Transverse colon (tissue), 4 donors: ENCODE measurements at regions not wholly inside any gene's neighbourhood (a gene's known extent, or its start where the extent isn't known, plus 50 kb on each side); places are given as distances from the start of the nearest gene placed in this dataset.

Experiments used
- DNase-seq: peaks from one replicate; pipeline ENCODE4 v3.0.0-alpha.2; 2019
- H3K27ac ChIP-seq, 4 donors: fragments of 200-600 bp; sonication (generic); 2 replicates each; pipeline ENCODE4 v1.5.1; 2016 to 2018; ENCODE audit warnings: inconsistent platforms in 4 of 4
- H3K27me3 ChIP-seq: fragments of 200-600 bp; sonication (generic); 2 replicates; pipeline ENCODE4 v1.5.1; 2017; ENCODE audit warnings: inconsistent platforms
- H3K36me3 ChIP-seq, 4 donors: fragments of 200-600 bp; sonication (generic); 2 replicates each; pipeline ENCODE4 v1.5.1; 2017 to 2019; ENCODE audit warnings: inconsistent platforms in 4 of 4
- H3K4me1 ChIP-seq, 4 donors: fragments of 200-600 bp; sonication (generic); 2 replicates each; pipeline ENCODE4 v1.5.1; 2017 to 2020; ENCODE audit warnings: inconsistent platforms in 4 of 4
- H3K4me3 ChIP-seq, 4 donors: fragments of 200-600 bp; sonication (generic); 1 replicate in 1 of 4; 2 replicates in 3 of 4; pipeline versions ENCODE4 v1.5.1 to v1.6.1; 2017 to 2019; ENCODE audit warnings: inconsistent platforms in 4 of 4
- H3K9me3 ChIP-seq, 2 donors: fragments of 200-600 bp; sonication (generic); 2 replicates each; pipeline ENCODE4 v1.5.1; 2017 to 2019; ENCODE audit warnings: inconsistent platforms in 2 of 2
- EP300 ChIP-seq: sonication (generic); formaldehyde crosslinking; IDR thresholded peaks from one replicate; pipeline ENCODE4 v1.6.1; 2017; ENCODE audit warnings: antibody characterized with exemption, low read depth
- POLR2A ChIP-seq: fragments of 450-650 bp; IDR thresholded peaks from one replicate; pipeline ENCODE4 v1.6.1; 2016; ENCODE audit warnings: antibody characterized with exemption, mild to moderate bottlenecking, moderate library complexity
- POLR2AphosphoS5 ChIP-seq, 3 donors: sonication (generic); formaldehyde crosslinking; IDR thresholded peaks; one replicate each; pipeline ENCODE4 v1.6.1; 2016; ENCODE audit warnings: antibody characterized with exemption in 3 of 3
- WGBS, 2 donors: methylation state at CpG; one replicate each; pipeline ENCODE4 v1.1.5; 2018; ENCODE audit warnings: low coverage in 1 of 2; 5-methylcytosine and 5-hydroxymethylcytosine counted together
- in situ Hi-C, 4 donors: fragments of 200-750 bp; cut with MboI; loops; one replicate each; pipeline versions ENCODE4 v1.15.0 to v1.15.1; 2017; ENCODE audit warnings: low sequenced_read_pairs in 3 of 4, low pct_ligation_motif_present in 1 of 4, low pct_unique_long_range_greater_than_20kb in 1 of 4
- intact Hi-C: fragments of 100-400 bp; cut with DNase I; formaldehyde crosslinking; loops from one replicate; pipeline ENCODE4 v1.15.1; 2023; ENCODE audit warnings: low total_unique reads
- TF ChIP-seq, protein P1 (sequence below), 5 experiments: fragments of 200-600 bp in 3 of 5; fragments of 450-650 bp in 2 of 5; sonication (generic) in 3 of 5; IDR thresholded peaks; 1 replicate in 2 of 5; 2 replicates in 3 of 5; pipeline ENCODE4 v1.5.1; 2016 to 2017; ENCODE audit warnings: antibody characterized with exemption in 5 of 5, inconsistent platforms in 3 of 5, mild to moderate bottlenecking in 2 of 5, moderate library complexity in 1 of 5

DNA sequence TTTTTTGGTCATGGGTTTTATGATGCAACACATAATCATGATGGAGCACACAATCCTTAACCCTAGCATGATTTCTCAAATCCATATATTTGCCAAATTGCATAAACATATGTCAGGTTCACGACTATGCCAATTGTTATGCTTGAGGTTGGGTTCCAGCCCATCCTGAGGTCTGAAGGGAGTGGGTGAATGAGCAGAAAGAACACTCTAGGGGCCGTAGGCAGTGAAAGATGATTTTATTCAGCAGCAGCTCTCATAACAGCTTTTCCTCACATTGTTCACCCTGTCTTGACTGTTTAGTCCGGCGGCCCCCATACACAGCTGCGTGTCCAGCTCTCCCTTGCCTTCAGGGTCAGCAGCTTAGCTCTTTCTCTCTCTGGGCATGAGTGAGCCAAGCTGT, 627.7 kb downstream of the PLA2G4A start:
- WGBS, 2 donors: 41 to 76% methylated on average over 2 to 5 of the region's 5 CpGs
- intact Hi-C loops: no loop called here
- DNase-seq: no peak
- TF ChIP-seq POLR2AphosphoS5 (IDR thresholded peaks at IDR 0.05) (no peak), EP300 (no peak), POLR2A (no peak)
- TF ChIP-seq, protein P1, sequence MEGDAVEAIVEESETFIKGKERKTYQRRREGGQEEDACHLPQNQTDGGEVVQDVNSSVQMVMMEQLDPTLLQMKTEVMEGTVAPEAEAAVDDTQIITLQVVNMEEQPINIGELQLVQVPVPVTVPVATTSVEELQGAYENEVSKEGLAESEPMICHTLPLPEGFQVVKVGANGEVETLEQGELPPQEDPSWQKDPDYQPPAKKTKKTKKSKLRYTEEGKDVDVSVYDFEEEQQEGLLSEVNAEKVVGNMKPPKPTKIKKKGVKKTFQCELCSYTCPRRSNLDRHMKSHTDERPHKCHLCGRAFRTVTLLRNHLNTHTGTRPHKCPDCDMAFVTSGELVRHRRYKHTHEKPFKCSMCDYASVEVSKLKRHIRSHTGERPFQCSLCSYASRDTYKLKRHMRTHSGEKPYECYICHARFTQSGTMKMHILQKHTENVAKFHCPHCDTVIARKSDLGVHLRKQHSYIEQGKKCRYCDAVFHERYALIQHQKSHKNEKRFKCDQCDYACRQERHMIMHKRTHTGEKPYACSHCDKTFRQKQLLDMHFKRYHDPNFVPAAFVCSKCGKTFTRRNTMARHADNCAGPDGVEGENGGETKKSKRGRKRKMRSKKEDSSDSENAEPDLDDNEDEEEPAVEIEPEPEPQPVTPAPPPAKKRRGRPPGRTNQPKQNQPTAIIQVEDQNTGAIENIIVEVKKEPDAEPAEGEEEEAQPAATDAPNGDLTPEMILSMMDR (IDR thresholded peaks at IDR 0.05): no peak
- H3K27me3 ChIP-seq: no peaks in the 10 kb centered on the region
- in situ Hi-C loops: no loop called here
- H3K36me3 ChIP-seq: no peaks in the 10 kb centered on the region
- no peak overlapping the region for H3K4me3 ChIP-seq
- no peaks in the 10 kb centered on the region for H3K9me3 ChIP-seq
- no peaks in the 10 kb centered on the region for H3K4me1 ChIP-seq
- H3K27ac ChIP-seq: no peak overlapping the region

- WGBS, 2 donors: 75 to 81% methylated on average over 3 of the region's 3 CpGs
- in situ Hi-C loops: no loop called here
- intact Hi-C loops: no loop called here
- no peaks in the 10 kb centered on the region for H3K4me1 ChIP-seq
- no peak overlapping the region for H3K27ac ChIP-seq
- peaks cover 0 to 3% of the 10 kb centered on the region in 2 donors for H3K9me3 ChIP-seq
- DNase-seq: no peak
- no peak overlapping the region for H3K4me3 ChIP-seq
- TF ChIP-seq EP300 (no peak), POLR2A (no peak), POLR2AphosphoS5 (IDR thresholded peaks at IDR 0.05) (no peak)
- TF ChIP-seq, protein P1 (IDR thresholded peaks at IDR 0.05): no peak
- no peaks in the 10 kb centered on the region for H3K27me3 ChIP-seq
- H3K36me3 ChIP-seq: no peaks in the 10 kb centered on the region
Measured at GRCh38 chr1:187460093-187460492, 631.3 kb downstream of the PLA2G4A start.

DNA sequence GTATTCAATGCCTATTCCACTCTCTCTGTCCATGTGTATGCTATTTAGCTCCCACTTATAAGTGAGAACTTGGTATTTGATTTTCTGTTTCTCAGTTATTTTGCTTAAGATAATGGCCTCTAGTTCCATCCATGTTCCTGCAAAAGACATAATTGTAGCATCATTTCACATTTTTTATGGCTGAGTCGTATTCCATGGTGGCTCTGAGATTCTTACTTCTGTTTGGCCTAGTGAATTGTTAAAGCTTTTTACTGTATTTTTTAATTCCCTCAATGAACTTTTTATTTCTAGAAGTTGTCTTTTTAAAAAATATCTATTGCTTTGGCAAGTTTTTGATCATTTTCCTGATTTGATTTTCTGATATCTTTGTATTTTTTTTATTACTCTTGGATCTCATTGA, 635.6 kb downstream of the PLA2G4A start:
- intact Hi-C loops: no loop called here
- no peaks in the 10 kb centered on the region for H3K36me3 ChIP-seq
- H3K9me3 ChIP-seq: peaks cover 0 to 3% of the 10 kb centered on the region in 2 donors
- no peak for DNase-seq
- in situ Hi-C loops: no loop called here
- H3K27me3 ChIP-seq: no peaks in the 10 kb centered on the region
- H3K4me1 ChIP-seq: no peaks in the 10 kb centered on the region
- TF ChIP-seq, protein P1 (IDR thresholded peaks at IDR 0.05): no peak
- TF ChIP-seq EP300: no peak
- no peak for TF ChIP-seq POLR2A
- TF ChIP-seq POLR2AphosphoS5 (IDR thresholded peaks at IDR 0.05): no peak
- 70 to 78% methylated on average over 1 of the region's 1 CpG for WGBS, 2 donors
- H3K27ac ChIP-seq: no peak overlapping the region
- no peak overlapping the region for H3K4me3 ChIP-seq

DNA sequence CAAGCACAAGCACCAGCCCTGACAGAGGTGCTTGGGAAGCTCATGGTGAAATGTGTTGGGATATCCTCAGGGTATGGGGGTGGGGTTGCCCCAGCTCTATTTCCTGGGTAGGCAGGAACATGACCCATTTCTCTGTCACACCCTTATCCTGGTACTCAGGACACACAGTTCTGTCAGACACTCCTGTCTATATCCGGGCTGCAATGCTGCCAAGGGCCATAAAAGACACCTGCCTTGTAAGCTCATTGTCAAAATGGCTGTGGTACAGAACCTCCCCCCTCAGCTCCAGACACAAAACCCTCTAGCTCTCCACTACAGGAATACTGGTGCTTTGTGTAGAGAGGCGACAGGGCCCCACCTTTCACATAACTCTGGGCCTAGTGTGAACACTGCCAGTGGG, 636.7 kb downstream of the PLA2G4A start:
- no peak overlapping the region for H3K27ac ChIP-seq
- H3K4me3 ChIP-seq: no peak overlapping the region
- no peaks in the 10 kb centered on the region for H3K36me3 ChIP-seq
- H3K9me3 ChIP-seq: peaks cover 0 to 3% of the 10 kb centered on the region in 2 donors
- intact Hi-C loops: no loop called here
- TF ChIP-seq EP300 (no peak), POLR2A (no peak), POLR2AphosphoS5 (IDR thresholded peaks at IDR 0.05) (no peak)
- TF ChIP-seq, protein P1 (IDR thresholded peaks at IDR 0.05): no peak
- 52% methylated on average over 2 of the region's 2 CpGs; no CpG with 5 or more reads in 1 of the 2 donors for WGBS, 2 donors
- no peaks in the 10 kb centered on the region for H3K27me3 ChIP-seq
- DNase-seq: peak; percentile 14
- no peaks in the 10 kb centered on the region for H3K4me1 ChIP-seq
- in situ Hi-C loops: no loop called here
